ENCODE measurements at regions not wholly inside any gene's neighbourhood (a gene's known extent, or its start where the extent isn't known, plus 50 kb on each side); places are given as distances from the start of the nearest gene placed in this dataset.
"Not testable (repeated sequence)": the region's sequence is repeated elsewhere in the genome, so short reads cannot be mapped to it uniquely, and the experiment has no call there.

DNA sequence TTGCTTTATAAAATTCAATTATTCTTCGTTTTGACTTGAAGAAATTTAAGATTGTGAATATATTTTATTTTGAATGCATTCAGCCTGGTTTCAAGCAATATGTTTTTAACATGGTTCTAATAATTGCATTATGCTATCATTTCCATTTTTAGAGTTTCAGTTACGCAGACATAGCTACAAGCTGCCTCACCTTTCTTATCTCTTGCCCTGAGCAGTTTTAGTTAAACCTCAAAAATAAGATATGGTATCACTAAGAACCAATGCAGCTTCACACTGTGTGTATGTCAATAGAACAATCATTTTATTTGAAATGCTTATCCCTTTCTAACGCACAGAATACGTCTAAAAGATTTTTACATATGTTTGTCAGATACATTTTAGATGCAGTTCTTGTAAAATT, 632.6 kb upstream of the KCND2 start:
- no peak for ATAC-seq

DNA sequence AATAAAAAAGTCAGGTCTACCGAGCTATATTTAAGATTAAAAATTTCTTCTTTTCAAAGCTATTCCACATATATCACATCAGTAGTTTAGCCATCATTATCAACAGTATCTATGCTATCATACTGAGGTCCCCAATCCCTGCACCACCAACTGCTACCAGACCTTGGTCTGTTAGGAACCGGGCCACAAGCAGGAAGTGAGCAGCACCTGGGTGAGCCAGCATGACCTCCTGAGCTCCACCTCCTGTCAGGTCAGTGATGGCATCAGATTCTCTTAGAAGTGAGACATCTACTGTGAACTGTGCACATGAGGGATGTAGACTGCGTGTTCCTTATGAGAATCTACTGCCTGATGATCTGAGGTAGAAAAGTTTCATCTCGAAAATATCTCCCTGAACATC, 632.1 kb upstream of the KCND2 start:
- ATAC-seq = no peak

DNA sequence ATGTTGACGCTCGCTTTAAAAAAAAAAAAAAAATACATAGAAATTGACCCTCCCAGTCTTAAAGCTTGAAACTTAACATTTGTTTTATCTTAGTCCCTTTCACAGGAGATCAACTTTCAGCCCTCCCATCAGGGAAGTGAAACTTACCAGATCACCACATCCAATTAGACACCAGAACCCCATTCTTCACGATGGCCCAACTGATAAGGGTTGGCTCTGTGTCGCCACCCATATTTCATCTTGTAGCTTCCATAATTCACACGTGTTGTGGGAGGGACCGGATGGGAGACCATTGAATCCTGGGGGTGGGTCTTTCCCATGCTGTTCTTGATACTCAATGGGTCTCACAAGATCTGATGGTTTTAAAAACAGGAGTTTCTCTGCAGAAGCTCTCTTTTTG, 629.4 kb upstream of the KCND2 start:
- ATAC-seq = no peak

DNA sequence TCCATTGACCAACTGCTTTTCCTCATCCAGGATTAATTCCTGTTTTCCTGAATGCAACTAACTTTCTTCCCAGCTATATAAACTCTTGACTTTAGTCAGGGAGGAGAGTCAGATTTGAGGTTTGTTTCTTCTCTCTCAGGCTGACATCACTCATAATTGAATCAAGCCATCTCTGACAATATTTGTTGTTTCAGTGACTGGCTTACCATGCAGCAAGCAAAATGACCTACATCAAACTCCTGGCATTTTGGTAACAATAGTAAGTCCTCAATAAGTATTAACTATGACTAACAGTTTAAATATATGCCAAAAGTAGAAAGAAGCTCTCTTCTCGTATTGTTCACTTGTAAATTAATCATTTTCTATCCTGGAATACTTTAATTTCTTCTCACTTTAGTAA, 625.7 kb upstream of the KCND2 start:
- ATAC-seq = no peak

DNA sequence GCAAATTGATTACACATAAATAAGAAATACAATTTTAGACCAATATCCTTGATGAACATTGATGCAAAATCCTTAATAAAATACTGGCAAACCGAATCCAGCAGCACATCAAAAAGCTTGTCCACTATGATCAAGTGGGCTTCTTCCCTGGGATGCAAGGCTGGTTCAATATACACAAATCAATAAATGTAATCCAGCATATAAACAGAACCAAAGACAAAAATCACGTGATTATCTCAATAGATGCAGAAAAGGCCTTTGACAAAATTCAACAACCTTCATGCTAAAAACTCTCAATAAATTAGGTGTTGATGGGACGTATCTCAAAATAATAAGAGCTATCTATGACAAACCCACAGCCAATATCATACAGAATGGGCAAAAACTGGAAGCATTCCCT, 624.2 kb upstream of the KCND2 start:
- not testable (repeated sequence) for ATAC-seq

DNA sequence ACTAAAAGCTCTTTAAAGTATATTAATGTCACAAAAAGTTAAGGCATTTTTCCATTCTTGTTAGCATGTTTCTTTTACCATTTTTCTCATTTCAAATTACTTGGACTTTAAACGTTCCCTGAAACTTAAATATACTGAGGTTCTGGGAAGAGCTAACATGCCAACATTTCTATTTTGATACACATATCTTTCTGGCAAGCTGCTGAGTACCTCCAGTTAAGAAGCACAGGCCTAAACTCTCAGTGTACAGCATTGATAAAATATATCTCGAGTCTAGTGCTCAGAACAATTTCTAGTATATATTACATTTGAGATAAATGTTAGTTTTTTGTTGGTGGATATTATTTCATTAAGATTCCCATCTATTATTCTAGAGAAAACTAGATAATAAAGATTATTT, 612.9 kb upstream of the KCND2 start:
- ATAC-seq = no peak

DNA sequence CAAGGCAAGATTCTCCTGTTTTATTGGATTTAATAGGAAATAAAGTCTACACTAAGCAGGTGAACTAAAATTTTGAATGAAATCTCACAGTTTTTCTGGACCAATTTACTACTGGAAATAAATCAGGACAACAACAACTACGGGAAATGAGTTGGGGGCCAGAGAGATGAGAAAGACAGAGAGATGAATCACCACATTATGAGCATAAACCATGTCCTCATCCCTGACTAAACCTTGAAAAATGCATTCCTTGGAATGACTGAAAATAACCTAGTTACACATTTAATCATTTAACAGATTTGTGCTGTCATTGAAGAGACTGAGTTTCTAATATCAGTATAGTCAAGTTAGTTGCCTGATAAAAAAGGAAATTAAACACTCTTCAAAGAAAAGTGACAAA, 608.4 kb upstream of the KCND2 start:
- no peak for ATAC-seq

DNA sequence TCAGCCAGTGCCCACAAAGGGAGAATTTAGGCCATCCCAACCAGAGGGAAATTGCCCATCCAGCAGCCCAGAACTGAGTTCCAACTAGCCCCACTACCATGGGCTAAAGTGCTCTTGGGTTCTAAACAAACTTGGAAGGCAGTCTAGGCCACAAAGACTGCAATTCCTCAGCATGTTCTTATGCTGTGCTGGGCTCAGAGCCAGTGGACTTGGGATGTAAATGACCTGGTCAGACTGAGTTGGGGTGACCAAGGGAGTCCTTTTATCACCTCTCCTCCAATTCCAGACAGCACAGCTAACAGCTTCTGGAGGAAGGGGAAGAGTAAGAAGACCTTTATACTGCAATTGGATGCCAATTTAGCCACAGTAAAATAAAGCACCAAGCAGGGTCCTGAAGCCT, 607.2 kb upstream of the KCND2 start:
- no peak for ATAC-seq

DNA sequence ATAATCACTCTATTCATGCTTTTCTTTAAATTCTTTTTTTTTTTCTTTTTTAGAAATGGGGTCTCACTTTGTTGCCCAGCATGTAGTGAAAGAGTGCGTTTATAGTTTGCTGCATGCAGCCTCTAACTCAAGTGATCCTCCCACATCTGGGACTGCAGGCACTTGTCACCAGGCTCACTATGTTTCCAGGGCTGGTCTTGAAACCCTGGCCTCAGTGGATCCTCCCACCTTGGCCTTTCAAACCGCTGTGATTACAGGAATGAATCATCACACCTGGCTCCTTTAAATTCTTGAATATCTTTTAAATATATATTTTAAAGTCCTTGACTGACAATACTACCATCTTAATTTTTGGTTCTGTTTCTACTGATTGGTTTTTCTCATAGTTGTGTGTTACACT, 591.6 kb upstream of the KCND2 start:
- no peak for ATAC-seq

DNA sequence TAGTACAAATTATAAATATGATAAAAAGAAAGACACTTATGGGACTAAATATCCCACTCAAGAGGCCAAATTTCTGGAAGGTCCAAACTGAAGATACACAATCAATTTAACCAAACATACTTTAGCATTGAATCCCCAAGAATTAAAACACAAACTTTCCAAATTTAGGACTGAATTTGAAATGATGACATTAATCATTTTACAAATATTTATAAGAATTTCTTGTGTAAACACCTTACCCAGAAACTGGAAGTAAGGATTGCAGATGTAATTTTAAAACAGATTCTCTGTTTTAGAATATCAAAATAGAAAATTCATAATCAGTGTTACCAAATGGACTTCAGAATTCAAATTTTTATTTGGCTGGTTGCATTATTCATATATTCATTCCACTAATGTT, 588.2 kb upstream of the KCND2 start:
- no peak for ATAC-seq

DNA sequence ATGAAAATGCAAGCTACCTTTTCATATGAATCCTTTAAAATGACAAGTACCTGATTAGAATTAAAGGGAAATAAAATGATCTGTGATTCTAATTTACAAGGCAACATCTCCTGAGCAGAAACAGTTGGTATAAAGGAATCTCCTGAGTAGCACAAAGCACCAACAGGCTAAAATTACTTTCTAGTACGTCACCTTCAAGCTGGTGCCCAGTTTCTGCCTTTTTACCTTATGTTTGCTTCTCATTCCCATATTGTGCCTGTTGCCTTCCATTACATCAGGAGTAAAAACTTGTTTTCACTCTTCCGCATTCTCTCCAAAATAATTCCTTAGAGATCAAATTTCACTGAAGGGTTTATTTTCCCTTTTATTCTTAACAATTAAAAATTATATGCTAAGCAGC, 587.1 kb upstream of the KCND2 start:
- ATAC-seq = no peak

DNA sequence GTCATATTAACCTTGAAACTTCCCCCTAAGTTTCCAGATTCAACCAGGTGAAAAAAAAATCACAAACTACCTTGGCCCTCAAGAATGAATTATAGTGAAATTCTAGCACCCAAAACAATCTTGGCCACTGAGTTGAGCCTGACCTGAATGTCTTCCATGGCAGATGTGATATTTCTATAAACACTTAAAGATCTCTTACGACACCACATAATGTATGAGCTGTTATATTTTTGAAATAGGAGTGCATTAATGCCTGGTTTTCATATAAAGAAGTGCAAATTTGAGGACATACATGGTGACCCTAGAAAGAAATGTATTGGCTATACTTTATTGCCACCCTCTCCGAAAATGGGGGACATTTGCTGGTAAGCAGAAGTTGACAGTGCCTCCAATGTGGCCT, 584.1 kb upstream of the KCND2 start:
- no peak for ATAC-seq

DNA sequence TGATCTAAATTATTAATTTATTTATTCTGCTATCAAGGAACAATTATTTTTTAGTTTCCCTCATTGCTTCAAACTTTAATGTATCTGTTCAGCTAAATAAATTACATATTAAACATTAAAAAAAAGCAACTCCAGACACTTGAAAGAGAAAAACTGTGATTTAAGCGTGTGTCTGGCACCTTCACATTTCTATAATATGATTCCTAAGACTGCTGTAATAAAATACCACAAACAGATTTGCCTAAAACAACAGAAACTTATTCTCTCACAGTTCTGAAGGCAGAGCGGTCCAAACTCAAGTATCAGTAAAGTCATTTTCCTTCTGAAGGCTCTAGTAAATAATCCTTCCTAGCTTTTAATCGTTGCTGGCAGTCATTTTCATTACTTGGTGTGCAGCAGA, 580.4 kb upstream of the KCND2 start:
- ATAC-seq = no peak

DNA sequence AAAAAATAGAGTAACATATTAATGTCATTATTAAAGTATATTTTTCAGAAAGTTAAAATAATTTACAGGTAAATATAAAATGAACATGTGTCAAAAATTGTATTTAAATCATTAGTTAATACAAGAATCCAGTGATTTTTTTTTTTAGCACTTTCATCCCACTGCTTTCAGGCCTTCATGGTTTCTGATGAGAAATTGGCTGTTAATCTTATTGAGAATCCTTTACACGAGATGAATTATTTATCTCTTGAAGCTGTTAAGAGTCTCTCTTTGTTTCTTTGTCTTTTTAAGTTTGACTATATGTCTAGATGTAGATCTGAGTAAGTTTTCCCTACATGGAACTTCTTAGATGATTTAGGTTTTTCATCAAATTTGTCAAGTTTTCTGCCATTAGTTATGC, 578.5 kb upstream of the KCND2 start:
- ATAC-seq = no peak

DNA sequence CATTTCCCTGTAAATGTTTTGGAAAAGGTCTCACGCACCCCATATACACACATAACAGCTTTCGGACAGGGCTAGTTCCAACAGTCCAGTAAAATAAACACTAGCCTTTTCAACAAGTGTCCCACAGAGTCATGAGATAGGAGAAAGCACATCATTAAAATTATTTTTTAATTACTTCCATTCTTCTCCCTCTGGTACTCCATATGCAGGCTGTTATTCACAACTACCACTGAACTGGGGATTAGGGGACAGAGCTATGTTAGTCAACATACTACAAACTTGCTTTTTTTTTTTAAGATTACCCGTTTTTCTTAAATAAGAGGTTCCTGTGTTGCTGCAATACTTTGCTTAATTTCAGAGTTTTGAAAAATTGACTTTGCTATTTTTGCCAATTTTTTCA, 576.6 kb upstream of the KCND2 start:
- no peak for ATAC-seq

DNA sequence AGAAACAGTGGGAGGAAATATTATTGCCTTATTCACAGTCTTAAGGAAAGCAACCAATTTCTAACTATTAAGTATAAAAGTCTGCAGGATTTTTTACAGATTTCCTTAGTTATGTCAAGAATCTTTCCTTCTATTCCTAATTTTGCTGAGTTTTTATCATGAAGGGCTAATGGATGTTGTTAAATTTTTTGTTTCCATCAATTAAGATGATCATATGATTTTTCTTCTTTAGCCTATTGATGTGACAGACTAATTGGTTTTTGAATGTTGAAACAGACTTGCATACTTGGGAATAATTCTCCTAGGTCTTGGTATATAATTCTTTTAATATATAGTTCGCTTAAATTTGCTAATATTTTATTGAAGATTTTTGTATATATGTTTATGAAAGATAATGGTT, 569.1 kb upstream of the KCND2 start:
- no peak for ATAC-seq

DNA sequence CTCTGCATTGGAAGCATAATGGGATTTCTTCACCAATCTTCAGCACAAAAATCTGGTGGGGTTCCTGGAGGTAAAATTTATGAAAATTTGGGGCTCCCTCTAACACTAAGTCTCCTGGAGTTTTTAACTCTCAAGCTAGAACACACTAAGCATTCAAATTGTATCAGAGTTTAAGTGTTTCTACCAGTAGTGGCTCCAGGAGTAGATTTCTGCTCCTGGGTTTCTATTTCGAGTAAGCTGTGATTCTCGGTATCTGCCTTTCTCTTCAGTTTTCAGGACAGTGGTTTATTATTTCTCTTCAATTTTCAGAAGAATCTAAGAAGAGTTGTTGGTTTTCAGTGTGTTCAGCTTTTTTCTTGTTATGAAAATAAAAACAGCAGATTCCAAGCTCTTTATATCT, 566.4 kb upstream of the KCND2 start:
- ATAC-seq = no peak

DNA sequence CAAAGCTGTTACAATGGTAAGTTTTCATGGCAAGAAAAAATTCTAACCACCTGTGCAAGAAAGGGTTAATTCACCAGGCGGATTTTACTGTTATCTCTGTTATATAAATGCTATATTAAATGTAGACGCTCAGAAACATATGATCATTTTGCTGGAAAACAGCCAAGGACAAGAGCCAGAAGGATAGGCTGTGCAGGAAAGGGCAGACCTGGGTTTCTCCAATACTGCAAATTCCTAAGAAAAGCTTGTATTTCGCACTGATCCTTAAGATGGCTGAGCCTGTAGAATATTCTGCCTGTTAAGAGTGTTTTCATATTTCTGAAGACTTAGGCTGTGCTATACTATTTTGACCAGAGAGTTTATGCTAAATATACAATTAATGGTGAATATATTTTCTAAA, 564.1 kb upstream of the KCND2 start:
- no peak for ATAC-seq

DNA sequence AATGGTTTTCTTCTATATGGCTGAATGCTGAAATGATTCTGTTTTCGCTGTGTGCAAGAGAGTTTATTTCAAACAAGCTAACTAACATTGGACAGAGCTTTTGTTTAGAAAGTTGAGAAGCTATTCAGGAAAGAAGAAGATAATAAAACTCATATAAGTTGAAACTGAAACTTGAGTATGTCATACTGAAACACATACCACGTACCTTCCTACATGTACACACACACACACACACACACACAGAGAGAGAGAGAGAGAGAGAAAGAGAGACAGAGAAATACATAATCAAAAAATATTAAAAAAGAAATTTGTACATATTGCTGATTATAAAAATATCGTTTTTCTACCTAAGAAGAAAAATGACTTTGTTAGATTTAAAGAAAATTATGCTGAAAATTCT, 561.9 kb upstream of the KCND2 start:
- no peak for ATAC-seq

DNA sequence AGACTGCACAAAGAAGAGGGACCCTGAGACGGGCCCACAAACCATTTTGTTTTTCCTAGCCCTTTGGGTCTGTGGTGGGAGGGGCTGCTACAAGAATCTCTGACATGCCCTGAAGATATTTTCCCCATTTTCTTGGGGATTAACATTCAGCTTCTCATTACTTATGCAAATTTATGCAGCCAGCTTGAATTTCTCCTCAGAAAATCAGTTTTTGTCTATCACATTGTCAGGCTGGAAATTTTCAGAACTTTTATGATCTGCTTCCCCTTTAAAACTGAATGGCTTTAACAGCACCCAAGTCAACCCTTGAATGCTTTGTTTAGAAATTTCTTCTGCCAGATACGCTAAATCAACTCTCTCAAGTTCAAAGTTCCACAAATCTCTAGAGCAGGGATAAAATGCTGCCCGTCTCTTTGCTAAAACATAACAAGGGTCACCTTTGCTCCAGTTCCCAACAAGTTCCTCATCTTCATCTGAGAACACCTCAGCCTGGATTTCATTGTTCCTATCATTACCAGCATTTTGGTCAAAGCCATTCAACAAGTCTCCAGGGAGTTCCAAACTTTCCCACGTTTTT, 560.0 kb upstream of the KCND2 start:
- no peak for ATAC-seq

DNA sequence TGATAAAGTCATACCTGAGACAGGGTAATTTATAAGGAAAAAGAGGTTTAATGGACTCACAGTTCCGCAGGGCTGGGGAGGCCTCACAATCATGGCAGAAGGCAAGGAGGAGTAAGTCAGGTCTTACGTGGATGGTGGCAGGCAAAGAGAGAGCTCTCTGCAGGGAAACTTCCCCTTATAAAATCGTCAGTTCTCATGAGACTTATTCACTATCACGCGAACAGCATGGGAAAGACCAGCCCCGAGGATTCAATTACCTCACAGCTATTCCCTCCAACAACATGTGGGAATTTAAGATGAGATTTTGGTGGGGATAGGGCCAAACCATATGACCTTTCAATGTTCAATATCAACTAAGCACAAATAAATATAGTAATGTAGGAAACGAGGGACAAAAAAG, 559.4 kb upstream of the KCND2 start:
- ATAC-seq = no peak

DNA sequence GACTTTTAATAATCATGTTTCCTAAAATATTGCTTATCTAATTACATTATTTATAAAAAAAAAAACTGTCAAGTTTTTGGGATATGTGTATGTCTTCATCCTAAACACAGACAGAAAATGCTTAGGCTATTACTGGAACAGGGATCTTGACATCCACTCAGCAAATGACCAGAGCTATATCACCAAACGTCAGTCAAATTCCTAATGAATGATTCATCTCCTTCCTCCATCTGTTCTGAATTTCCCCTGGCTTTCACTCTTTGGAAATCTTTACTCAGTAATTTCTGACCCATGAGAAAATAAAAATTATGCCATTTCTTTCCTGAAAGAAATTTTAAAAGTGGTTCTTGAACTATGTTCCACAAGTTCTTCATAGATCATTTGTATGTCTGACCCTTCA, 552.4 kb upstream of the KCND2 start:
- no peak for ATAC-seq

DNA sequence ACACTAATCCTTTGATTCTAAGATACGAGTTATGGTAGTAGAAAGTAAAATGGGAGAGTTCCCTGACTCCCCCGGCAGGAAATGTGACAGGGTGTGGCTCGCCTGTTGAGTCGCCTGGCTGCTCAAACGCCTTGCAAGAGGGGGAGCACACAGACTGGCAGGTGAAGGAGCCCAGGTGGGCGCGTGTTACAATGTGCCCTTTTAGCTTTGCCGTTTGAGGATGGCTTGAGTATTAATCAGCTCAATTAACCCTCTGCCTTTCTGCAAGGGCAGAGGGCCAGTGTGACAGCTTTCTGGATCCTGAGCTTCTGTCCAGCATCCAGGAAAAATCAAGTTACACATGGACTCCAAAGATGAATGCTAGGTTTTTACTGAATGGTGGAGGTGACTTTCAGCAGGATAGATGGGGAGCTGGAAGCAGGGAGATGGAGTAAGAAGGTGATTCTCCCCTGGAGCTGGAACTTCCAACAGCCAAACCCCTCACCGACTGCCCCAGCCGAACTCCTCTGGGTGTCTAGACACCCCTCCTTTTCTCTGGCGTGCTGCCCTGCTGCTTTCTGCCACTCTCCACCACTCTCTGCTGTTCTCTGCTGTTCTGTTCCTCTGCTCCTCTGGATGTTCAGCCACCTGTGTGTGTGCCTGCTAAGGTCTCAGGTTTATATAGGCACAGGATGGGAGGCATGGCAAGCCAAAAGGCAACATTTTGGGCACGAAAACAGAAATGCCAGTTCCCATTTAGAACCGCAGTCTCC, 548.8 kb upstream of the KCND2 start:
- no peak for ATAC-seq

DNA sequence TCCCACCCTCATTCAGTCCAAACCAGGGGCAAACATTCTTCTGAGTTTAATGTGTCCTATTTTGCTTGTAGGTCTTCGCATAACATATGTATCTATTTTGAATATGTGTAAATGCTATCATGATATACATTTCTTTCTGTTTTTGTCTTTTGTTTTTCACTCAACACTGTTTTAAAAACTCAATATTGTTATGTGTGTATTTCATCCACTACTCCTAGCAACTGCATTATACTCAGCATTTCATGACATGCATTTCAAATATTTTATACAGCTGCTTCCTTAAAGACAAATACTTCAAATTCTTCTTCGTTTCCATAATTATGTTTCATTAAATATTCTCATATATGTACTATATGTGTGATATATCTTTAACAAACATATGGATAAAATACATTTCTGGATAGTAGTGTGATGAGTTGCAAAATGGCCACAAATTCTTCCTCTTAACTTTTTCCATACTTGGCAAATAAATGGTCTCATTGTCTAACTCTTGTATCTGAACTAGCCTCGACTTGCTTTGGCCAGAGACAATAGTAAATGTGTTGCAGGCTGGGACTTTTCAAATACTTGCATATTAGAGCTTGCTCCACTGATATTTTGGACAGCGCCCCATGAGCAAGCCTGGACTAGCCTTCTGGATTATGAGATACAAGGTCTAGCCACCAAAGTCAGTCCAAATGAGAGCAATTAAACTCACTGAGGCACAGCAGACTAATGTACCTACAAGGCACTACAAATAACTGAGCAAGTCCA, 539.7 kb upstream of the KCND2 start:
- ATAC-seq = no peak
